Activated CD8-positive, alpha-beta memory T cell treated with anti-CD3 and anti-CD28 coated beads for 24 hours (primary cell): ENCODE measurements at regions not wholly inside any gene's neighbourhood (a gene's known extent, or its start where the extent isn't known, plus 50 kb on each side); places are given as distances from the start of the nearest gene placed in this dataset.
A peak's percentile ranks its signal among the peaks of the same experiment; 100 is the strongest.

Source experiments
- DNase-seq: peaks from one replicate; pipeline ENCODE4 v3.0.0-alpha.2; 2020

GRCh38 chr1:4146614-4147013, 246.5 kb upstream of the C1orf174 start:
- DNase-seq = no peak

GRCh38 chr1:4147509-4147908, 247.4 kb upstream of the C1orf174 start:
- DNase-seq = no peak

GRCh38 chr1:4149281-4149680, 249.2 kb upstream of the C1orf174 start:
- DNase-seq = no peak

- no peak for DNase-seq
Observed at GRCh38 chr1:4149831-4150230, 249.8 kb upstream of the C1orf174 start.

- DNase-seq = no peak
Observed at GRCh38 chr1:4150262-4150661, 250.2 kb upstream of the C1orf174 start.

GRCh38 chr1:4152266-4152665, 252.2 kb upstream of the C1orf174 start:
- DNase-seq = no peak

- DNase-seq = no peak
Observed at GRCh38 chr1:4153571-4153970, 253.5 kb upstream of the C1orf174 start.

GRCh38 chr1:4156241-4156973, 256.3 kb upstream of the C1orf174 start:
- DNase-seq = no peak

- DNase-seq = no peak
Observed at GRCh38 chr1:4160181-4160580, 260.1 kb upstream of the C1orf174 start.

GRCh38 chr1:4161366-4162006, 261.4 kb upstream of the C1orf174 start:
- DNase-seq = no peak

- no peak for DNase-seq
Observed at GRCh38 chr1:4164965-4165364, 264.9 kb upstream of the C1orf174 start.

GRCh38 chr1:4165686-4166300, 265.7 kb upstream of the C1orf174 start:
- no peak for DNase-seq

- no peak for DNase-seq
Observed at GRCh38 chr1:4166713-4167112, 266.6 kb upstream of the C1orf174 start.

GRCh38 chr1:4169991-4170390, 269.9 kb upstream of the C1orf174 start:
- DNase-seq = no peak

GRCh38 chr1:4170548-4171340, 270.7 kb upstream of the C1orf174 start:
- no peak for DNase-seq

GRCh38 chr1:4171480-4172450, 271.7 kb upstream of the C1orf174 start:
- DNase-seq = peak; percentile 43

GRCh38 chr1:4172644-4173599, 272.9 kb upstream of the C1orf174 start:
- peak; percentile 51 for DNase-seq

GRCh38 chr1:4173731-4174130, 273.7 kb upstream of the C1orf174 start:
- DNase-seq = peak; percentile 35

- peak; percentile 37 for DNase-seq
Observed at GRCh38 chr1:4174291-4175200, 274.5 kb upstream of the C1orf174 start.
